H1 (cell line): ENCODE measurements at regions not wholly inside any gene's neighbourhood (a gene's known extent, or its start where the extent isn't known, plus 50 kb on each side); places are given as distances from the start of the nearest gene placed in this dataset.

Experiments
- ATF3 ChIP-seq: IDR thresholded peaks from 2 replicates; pipeline ENCODE4 v1.6.1; 2011; ENCODE audit warnings: low read depth, mild to moderate bottlenecking, low read length; ENCODE audit not compliant: insufficient read depth
- CHD2 ChIP-seq: IDR thresholded peaks from 2 replicates; pipeline ENCODE4 v1.6.1; 2012; ENCODE audit warnings: low read length, improper control_type of control experiment
- CREB1 ChIP-seq: IDR thresholded peaks from 2 replicates; pipeline ENCODE4 v1.6.1; 2012; ENCODE audit warnings: inconsistent platforms
- EP300 ChIP-seq, 2 experiments: IDR thresholded peaks; 1 replicate in 1 of 2; 2 replicates in 1 of 2; pipeline ENCODE4 v1.6.1; 2011 to 2012; ENCODE audit warnings: low read depth in 2 of 2, low read length in 2 of 2, mild to moderate bottlenecking in 2 of 2, borderline replicate concordance in 1 of 2, inconsistent platforms in 1 of 2, moderate library complexity in 1 of 2
- HDAC6 ChIP-seq: IDR thresholded peaks from one replicate; pipeline ENCODE4 v1.7.1; 2012; ENCODE audit warnings: low read depth, mild to moderate bottlenecking, inconsistent platforms, low read length, moderate library complexity
- RAD21 ChIP-seq, 2 experiments: IDR thresholded peaks in 1 of 2; conservative IDR thresholded peaks in 1 of 2; 2 replicates each; pipeline ENCODE4 v1.6.1; 2011; ENCODE audit warnings: low read depth in 2 of 2, low read length in 2 of 2, improper control_type of control experiment in 1 of 2, inconsistent platforms in 1 of 2, mild to moderate bottlenecking in 1 of 2, moderate library complexity in 1 of 2
- TAF1 ChIP-seq: IDR thresholded peaks from 2 replicates; pipeline ENCODE4 v1.6.1; 2011; ENCODE audit warnings: mild to moderate bottlenecking, low read depth, low read length
- TAF7 ChIP-seq: optimal IDR thresholded peaks from 2 replicates; pipeline ENCODE3; 2011; ENCODE audit warnings: low read depth, mild to moderate bottlenecking, inconsistent platforms, low read length, moderate library complexity, borderline replicate concordance
- TBP ChIP-seq: IDR thresholded peaks from 2 replicates; pipeline ENCODE4 v1.6.1; 2011; ENCODE audit warnings: low read depth, low read length, improper control_type of control experiment

GRCh38 chr16:89042711-89043551 is 50.7 kb upstream of the ACSF3 start (continued):
- TF ChIP-seq TBP, result no peak
- no peak for TF ChIP-seq EP300 (IDR thresholded peaks at IDR 0.05; ENCODE audit: borderline replicate concordance in 1 of 2, low read depth in 2 of 2, low read length in 2 of 2)
- no peak for TF ChIP-seq RAD21 (IDR thresholded peaks at IDR 0.05 in 1 of 2, conservative IDR thresholded peaks at IDR 0.05 in 1 of 2; ENCODE audit: low read depth in 2 of 2, low read length in 2 of 2)
- no peak for TF ChIP-seq HDAC6
- no peak for TF ChIP-seq TAF1
- TF ChIP-seq ATF3, result no peak
- no peak for TF ChIP-seq CHD2
- TF ChIP-seq TAF7, result no peak
- no peak for TF ChIP-seq CREB1
